DND-41 (cell line): ENCODE measurements at regions not wholly inside any gene's neighbourhood (a gene's known extent, or its start where the extent isn't known, plus 50 kb on each side); places are given as distances from the start of the nearest gene placed in this dataset.

Experiments
- ATAC-seq: fragments of 200-7000 bp; cut with Tn5 transposase; 3 replicates; pipeline ENCODE4 v1.9.1; 2021; ENCODE audit warnings: low read depth; ENCODE audit not compliant: insufficient read depth
- DNase-seq: peaks from one replicate; pipeline ENCODE4 v3.0.0-alpha.2; 2020
- H2AFZ ChIP-seq: 2 replicates; pipeline ENCODE4 v1.6.0; 2012; ENCODE audit warnings: low read depth, low read length
- H3K27ac ChIP-seq: 2 replicates; pipeline ENCODE4 v1.5.1; 2012; ENCODE audit warnings: low read length, inconsistent platforms
- H3K27me3 ChIP-seq: fragments of 200-600 bp; sonication (generic); 2 replicates; pipeline ENCODE4 v1.6.0; 2012; ENCODE audit warnings: low read length, mild to moderate bottlenecking, inconsistent platforms; ENCODE audit not compliant: insufficient read depth, poor library complexity
- H3K36me3 ChIP-seq: 2 replicates; pipeline ENCODE4 v1.5.1; 2012; ENCODE audit warnings: low read length, inconsistent platforms; ENCODE audit not compliant: insufficient read depth
- H3K4me1 ChIP-seq: 2 replicates; pipeline ENCODE4 v1.5.1; 2012; ENCODE audit warnings: mild to moderate bottlenecking, low read length; ENCODE audit not compliant: insufficient read depth
- H3K4me2 ChIP-seq: 2 replicates; pipeline ENCODE4 v1.6.0; 2012; ENCODE audit warnings: mild to moderate bottlenecking, moderate library complexity, low read length, inconsistent platforms; ENCODE audit not compliant: insufficient read depth
- H3K4me3 ChIP-seq, 2 experiments: fragments of 200-600 bp in 1 of 2; shearing (Covaris generic) in 1 of 2; 2 replicates each; pipeline ENCODE4 v1.5.1; 2012 to 2016; ENCODE audit warnings: inconsistent platforms in 2 of 2, low read length in 2 of 2, mild to moderate bottlenecking in 2 of 2, low read depth in 1 of 2, moderate library complexity in 1 of 2
- H3K79me2 ChIP-seq: 2 replicates; pipeline ENCODE4 v1.6.0; 2012; ENCODE audit warnings: low read length, inconsistent platforms; ENCODE audit not compliant: insufficient read depth
- H3K9ac ChIP-seq: 2 replicates; pipeline ENCODE4 v1.6.0; 2012; ENCODE audit warnings: low read depth, mild to moderate bottlenecking, inconsistent platforms, low read length, moderate library complexity
- H3K9me3 ChIP-seq: 2 replicates; pipeline ENCODE4 v1.5.1; 2012; ENCODE audit warnings: low read length, moderate library complexity, mild to moderate bottlenecking, inconsistent platforms; ENCODE audit not compliant: insufficient read depth, severe bottlenecking
- H4K20me1 ChIP-seq: 2 replicates; pipeline ENCODE4 v1.6.0; 2012; ENCODE audit warnings: low read length; ENCODE audit not compliant: insufficient read depth
- EZH2 ChIP-seq: IDR thresholded peaks from 3 replicates; pipeline ENCODE4 v1.6.1; 2012; ENCODE audit warnings: borderline replicate concordance, low read depth, mild to moderate bottlenecking, moderate library complexity, low read length, inconsistent platforms; ENCODE audit not compliant: severe bottlenecking
- TF ChIP-seq, protein P1 (sequence below): IDR thresholded peaks from 2 replicates; pipeline ENCODE4 v1.5.1; 2012; ENCODE audit warnings: borderline replicate concordance, low read length, moderate library complexity, mild to moderate bottlenecking; ENCODE audit not compliant: poor library complexity, severe bottlenecking; ENCODE audit errors: extremely low read depth

DNA sequence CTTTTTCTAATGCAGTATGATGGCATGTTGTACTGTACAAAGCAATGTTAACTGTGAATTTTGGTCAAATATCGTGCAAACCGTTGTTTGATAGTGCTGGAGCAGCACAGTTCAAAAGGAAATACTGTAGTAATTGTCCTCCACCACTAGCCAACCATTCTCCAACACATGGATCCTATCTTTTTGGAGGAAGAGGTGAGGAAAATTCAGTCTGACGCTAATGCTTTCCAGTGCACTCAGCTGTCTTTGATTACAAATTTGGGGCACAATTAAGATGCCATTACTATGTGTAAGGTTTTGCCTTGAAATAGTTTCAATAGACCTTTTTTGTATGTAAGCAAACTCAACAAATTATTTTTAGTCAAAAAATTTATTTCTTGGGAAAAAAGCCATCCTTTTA lies 240.5 kb upstream of the CCDC179 start:
- ATAC-seq: no peak
- H3K9ac ChIP-seq: no peak overlapping the region
- H3K79me2 ChIP-seq: no peaks in the 10 kb centered on the region
- H3K27ac ChIP-seq: no peak overlapping the region
- H4K20me1 ChIP-seq: no peaks in the 10 kb centered on the region
- no peaks in the 10 kb centered on the region for H3K36me3 ChIP-seq
- no peaks in the 10 kb centered on the region for H3K4me1 ChIP-seq
- no peak for DNase-seq
- no peaks in the 10 kb centered on the region for H3K9me3 ChIP-seq
- TF ChIP-seq EZH2: no peak
- TF ChIP-seq, protein P1, sequence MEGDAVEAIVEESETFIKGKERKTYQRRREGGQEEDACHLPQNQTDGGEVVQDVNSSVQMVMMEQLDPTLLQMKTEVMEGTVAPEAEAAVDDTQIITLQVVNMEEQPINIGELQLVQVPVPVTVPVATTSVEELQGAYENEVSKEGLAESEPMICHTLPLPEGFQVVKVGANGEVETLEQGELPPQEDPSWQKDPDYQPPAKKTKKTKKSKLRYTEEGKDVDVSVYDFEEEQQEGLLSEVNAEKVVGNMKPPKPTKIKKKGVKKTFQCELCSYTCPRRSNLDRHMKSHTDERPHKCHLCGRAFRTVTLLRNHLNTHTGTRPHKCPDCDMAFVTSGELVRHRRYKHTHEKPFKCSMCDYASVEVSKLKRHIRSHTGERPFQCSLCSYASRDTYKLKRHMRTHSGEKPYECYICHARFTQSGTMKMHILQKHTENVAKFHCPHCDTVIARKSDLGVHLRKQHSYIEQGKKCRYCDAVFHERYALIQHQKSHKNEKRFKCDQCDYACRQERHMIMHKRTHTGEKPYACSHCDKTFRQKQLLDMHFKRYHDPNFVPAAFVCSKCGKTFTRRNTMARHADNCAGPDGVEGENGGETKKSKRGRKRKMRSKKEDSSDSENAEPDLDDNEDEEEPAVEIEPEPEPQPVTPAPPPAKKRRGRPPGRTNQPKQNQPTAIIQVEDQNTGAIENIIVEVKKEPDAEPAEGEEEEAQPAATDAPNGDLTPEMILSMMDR: no peak
- H3K27me3 ChIP-seq: no peaks in the 10 kb centered on the region
- H2AFZ ChIP-seq: no peak overlapping the region
- no peak overlapping the region for H3K4me3 ChIP-seq
- H3K4me2 ChIP-seq: no peak overlapping the region

DNA sequence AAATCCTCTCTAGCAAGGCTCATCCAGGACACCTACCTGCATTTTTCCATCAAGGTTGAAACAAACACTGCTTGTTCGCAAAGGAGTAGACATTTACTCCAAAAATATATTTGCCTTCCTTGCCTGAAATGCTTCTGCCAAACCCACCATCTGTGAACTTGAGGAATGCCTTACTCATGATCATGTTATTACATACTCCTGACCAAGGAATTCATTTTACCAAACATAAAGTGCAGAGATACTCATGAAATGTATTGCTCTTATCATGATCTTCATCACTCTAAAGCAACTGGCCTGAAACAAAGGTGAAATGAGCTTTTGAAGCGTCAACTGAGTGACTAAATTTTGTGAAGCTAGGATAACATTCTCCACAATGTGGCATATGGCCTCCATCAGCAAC lies 243.1 kb upstream of the CCDC179 start:
- no peaks in the 10 kb centered on the region for H4K20me1 ChIP-seq
- DNase-seq: no peak
- H3K4me1 ChIP-seq: no peaks in the 10 kb centered on the region
- H3K36me3 ChIP-seq: no peaks in the 10 kb centered on the region
- no peak overlapping the region for H3K4me3 ChIP-seq
- no peaks in the 10 kb centered on the region for H3K79me2 ChIP-seq
- H3K27ac ChIP-seq: no peak overlapping the region
- H3K9me3 ChIP-seq: no peaks in the 10 kb centered on the region
- no peak overlapping the region for H3K9ac ChIP-seq
- H3K27me3 ChIP-seq: no peaks in the 10 kb centered on the region
- H2AFZ ChIP-seq: no peak overlapping the region
- no peak overlapping the region for H3K4me2 ChIP-seq
- no peak for TF ChIP-seq EZH2
- TF ChIP-seq, protein P1: no peak
- ATAC-seq: no peak

DNA sequence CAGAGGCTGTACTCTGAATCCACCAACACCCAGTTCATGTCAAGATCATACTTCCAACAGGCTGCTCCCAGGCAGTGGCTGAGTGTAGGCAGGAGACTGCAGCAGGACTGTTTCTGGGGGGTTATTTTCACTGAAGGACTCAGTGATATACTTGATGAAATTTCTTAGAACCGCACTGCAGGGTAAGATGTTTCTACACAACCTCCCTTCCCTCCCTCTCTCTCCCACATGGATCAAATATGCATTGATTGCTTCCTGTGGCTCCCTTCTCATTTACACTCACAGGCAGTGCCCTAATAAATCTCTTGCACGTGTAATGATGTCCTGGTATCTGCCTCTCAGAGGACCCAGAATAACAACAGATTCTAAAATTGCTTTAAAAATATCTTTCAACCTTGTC lies 251.3 kb upstream of the CCDC179 start:
- H3K36me3 ChIP-seq: no peaks in the 10 kb centered on the region
- no peaks in the 10 kb centered on the region for H4K20me1 ChIP-seq
- no peak for ATAC-seq
- peaks cover 6% of the 10 kb centered on the region; the same call in 1 of the 2 replicates for H3K4me1 ChIP-seq
- H3K27me3 ChIP-seq: no peaks in the 10 kb centered on the region
- H3K4me2 ChIP-seq: no peak overlapping the region
- no peak overlapping the region for H2AFZ ChIP-seq
- H3K27ac ChIP-seq: no peak overlapping the region
- H3K4me3 ChIP-seq: no peak overlapping the region
- no peak overlapping the region for H3K9ac ChIP-seq
- no peaks in the 10 kb centered on the region for H3K79me2 ChIP-seq
- TF ChIP-seq, protein P1: no peak
- TF ChIP-seq EZH2: no peak
- no peak for DNase-seq
- no peaks in the 10 kb centered on the region for H3K9me3 ChIP-seq

DNA sequence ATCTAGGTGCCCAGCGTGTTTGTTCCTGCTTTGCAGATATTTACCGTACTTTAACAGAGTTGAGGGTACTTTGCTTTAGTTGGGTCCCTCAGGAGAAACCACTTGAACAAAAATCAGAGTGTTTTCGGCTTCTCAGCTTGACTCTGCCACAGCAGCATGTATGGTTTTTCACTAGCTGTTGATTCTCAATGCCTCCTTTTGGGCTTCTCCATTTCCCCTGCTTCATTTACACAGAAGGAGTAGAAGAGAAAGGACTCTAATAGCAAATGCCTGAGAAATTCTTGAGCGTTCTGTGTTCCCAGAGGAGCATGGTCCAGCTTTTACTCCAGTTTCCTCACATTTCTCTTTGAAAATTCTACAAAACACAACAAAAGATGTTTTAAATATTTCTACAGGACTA lies 252.1 kb upstream of the CCDC179 start:
- no peak overlapping the region for H3K4me2 ChIP-seq

More for the DNA sequence above, 252.1 kb upstream of the CCDC179 start:
- TF ChIP-seq, protein P1: no peak
- no peak for TF ChIP-seq EZH2
- Histone ChIP-seq H3K9ac (no peak overlapping the region), H3K4me3 (no peak overlapping the region), H3K27ac (no peak overlapping the region), H3K79me2 (no peaks in the 10 kb centered on the region), H4K20me1 (no peaks in the 10 kb centered on the region), H3K9me3 (no peaks in the 10 kb centered on the region), H3K27me3 (no peaks in the 10 kb centered on the region), H3K4me1 (peaks cover 6% of the 10 kb centered on the region; the same call in 1 of the 2 replicates), H2AFZ (no peak overlapping the region), H3K36me3 (no peaks in the 10 kb centered on the region)
- DNase-seq (no peak), ATAC-seq (no peak)
